ENCODE measurements at regions not wholly inside any gene's neighbourhood (a gene's known extent, or its start where the extent isn't known, plus 50 kb on each side); places are given as distances from the start of the nearest gene placed in this dataset.

DNA sequence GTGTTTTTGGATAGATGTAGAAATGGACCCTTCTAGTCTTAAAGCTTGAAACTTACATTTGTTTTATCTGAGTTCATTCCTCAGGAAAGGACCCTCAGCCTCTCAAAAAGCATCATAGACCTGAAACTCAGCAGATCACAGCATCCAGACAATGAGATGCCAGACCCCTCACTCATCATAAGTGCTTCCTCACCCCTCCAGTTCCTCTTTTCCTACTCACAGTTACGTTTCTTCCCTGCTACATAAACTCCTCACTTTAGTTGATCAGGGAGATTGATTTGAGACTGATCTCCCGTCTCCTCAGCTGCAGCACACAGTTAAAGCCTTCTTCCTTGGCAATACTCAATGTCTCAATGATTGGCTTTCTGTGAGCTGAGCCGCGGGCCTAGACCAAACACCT, 282.0 kb downstream of the FAM72C start:
- no peak for TF ChIP-seq ARNT (IDR thresholded peaks at IDR 0.05)
- TF ChIP-seq SP1 (IDR thresholded peaks at IDR 0.05): no peak
- no peak for TF ChIP-seq CTBP1 (IDR thresholded peaks at IDR 0.05; ENCODE audit: borderline replicate concordance)
- TF ChIP-seq TARDBP (IDR thresholded peaks at IDR 0.05): no peak
- no peak for TF ChIP-seq ELF4 (IDR thresholded peaks at IDR 0.05)
- no peak for TF ChIP-seq ZNF384 (IDR thresholded peaks at IDR 0.05)
- TF ChIP-seq BHLHE40 (IDR thresholded peaks at IDR 0.05; ENCODE audit: borderline replicate concordance): no peak
- no peak for TF ChIP-seq SUZ12 (IDR thresholded peaks at IDR 0.05)
- TF ChIP-seq FOXM1 (IDR thresholded peaks at IDR 0.05; ENCODE audit: borderline replicate concordance): no peak
- TF ChIP-seq LEF1 (IDR thresholded peaks at IDR 0.05; ENCODE audit: borderline replicate concordance): no peak
- TF ChIP-seq FOXK2 (IDR thresholded peaks at IDR 0.05): no peak
- no peak for TF ChIP-seq FOXA1 (IDR thresholded peaks at IDR 0.05)
- TF ChIP-seq NFRKB (IDR thresholded peaks at IDR 0.05): no peak
- no peak for TF ChIP-seq L3MBTL2 (conservative IDR thresholded peaks at IDR 0.05)
